Neural progenitor cell (in vitro differentiated cells): ENCODE measurements at regions not wholly inside any gene's neighbourhood (a gene's known extent, or its start where the extent isn't known, plus 50 kb on each side); places are given as distances from the start of the nearest gene placed in this dataset.

Experiments used
- DNase-seq: peaks from one replicate; pipeline ENCODE4 v3.0.0-alpha.2; 2016; ENCODE audit warnings: low spot score
- H2AFZ ChIP-seq: fragments of 200-600 bp; sonication (generic); replicated peaks from 2 replicates; pipeline ENCODE4 v1.6.1; 2016; ENCODE audit warnings: antibody characterized with exemption
- H3F3A ChIP-seq: fragments of 200-600 bp; sonication (generic); 2 replicates; pipeline ENCODE4 v1.6.1; 2016; ENCODE audit warnings: antibody characterized with exemption, low read depth
- H3K27ac ChIP-seq: fragments of 200-600 bp; sonication (generic); 2 replicates; pipeline ENCODE4 v1.5.1; 2016; ENCODE audit warnings: mild to moderate bottlenecking
- H3K27me3 ChIP-seq: fragments of 200-600 bp; sonication (generic); 2 replicates; pipeline ENCODE4 v1.6.1; 2016; ENCODE audit warnings: mild to moderate bottlenecking, moderate library complexity
- H3K36me3 ChIP-seq: fragments of 200-600 bp; sonication (generic); 2 replicates; pipeline ENCODE4 v1.5.1; 2016
- H3K4me1 ChIP-seq: fragments of 200-600 bp; sonication (generic); 2 replicates; pipeline ENCODE4 v1.6.1; 2016; ENCODE audit warnings: mixed run types
- H3K4me2 ChIP-seq: fragments of 200-600 bp; sonication (generic); 2 replicates; pipeline ENCODE4 v1.6.1; 2016
- H3K4me3 ChIP-seq: fragments of 200-600 bp; sonication (generic); 2 replicates; pipeline ENCODE4 v1.5.1; 2016
- H3K79me2 ChIP-seq: fragments of 200-600 bp; sonication (generic); 2 replicates; pipeline ENCODE4 v1.6.1; 2016; ENCODE audit warnings: low read depth
- H3K9ac ChIP-seq: fragments of 200-600 bp; sonication (generic); 2 replicates; pipeline ENCODE4 v1.6.1; 2016
- H3K9me3 ChIP-seq: fragments of 200-600 bp; sonication (generic); 2 replicates; pipeline ENCODE4 v1.5.1; 2016; ENCODE audit warnings: low read depth
- H4K20me1 ChIP-seq: fragments of 200-600 bp; sonication (generic); 2 replicates; pipeline ENCODE4 v1.6.1; 2016; ENCODE audit warnings: low read depth
- H3K27ac Mint-ChIP-seq: 3 replicates; pipeline ENCODE4 v1.8.0; 2021; ENCODE audit warnings: mixed read lengths
- H3K27me3 Mint-ChIP-seq: 2 replicates; pipeline ENCODE4 v1.8.0; 2022; ENCODE audit warnings: low read depth, mild to moderate bottlenecking, inconsistent platforms, moderate library complexity, mixed read lengths; ENCODE audit not compliant: insufficient read depth
- H3K36me3 Mint-ChIP-seq: 3 replicates; pipeline ENCODE4 v1.8.0; 2021; ENCODE audit warnings: mixed read lengths
- H3K4me1 Mint-ChIP-seq: 3 replicates; pipeline ENCODE4 v1.8.0; 2021; ENCODE audit warnings: mixed read lengths
- H3K4me3 Mint-ChIP-seq: 3 replicates; pipeline ENCODE4 v1.8.0; 2021; ENCODE audit warnings: mild to moderate bottlenecking, moderate library complexity, mixed read lengths
- H3K9me3 Mint-ChIP-seq: 3 replicates; pipeline ENCODE4 v1.8.0; 2020; ENCODE audit warnings: mixed read lengths
- CTCF ChIP-seq: fragments of 200-600 bp; sonication (generic); IDR thresholded peaks from 2 replicates; pipeline ENCODE4 v1.5.1; 2017; ENCODE audit warnings: antibody characterized with exemption, mild to moderate bottlenecking
- EZH2 ChIP-seq: fragments of 200-600 bp; sonication (generic); IDR thresholded peaks from 2 replicates; pipeline ENCODE4 v1.6.1; 2017; ENCODE audit warnings: antibody characterized with exemption, mild to moderate bottlenecking, moderate library complexity
- EZH2phosphoT487 ChIP-seq: fragments of 200-600 bp; sonication (generic); IDR thresholded peaks from 2 replicates; pipeline ENCODE4 v1.6.1; 2017; ENCODE audit warnings: antibody characterized with exemption

GRCh38 chr11:101357771-101358170 lies 226.0 kb downstream of the TRPC6 start:
- no peak overlapping the region for H3K4me3 ChIP-seq

GRCh38 chr11:101354801-101355200 lies 225.2 kb upstream of the PGR start:
- Histone ChIP-seq H3K9me3 (no peaks in the 10 kb centered on the region), H3K4me3 (no peak overlapping the region), H3K27me3 (no peaks in the 10 kb centered on the region), H3K79me2 (no peaks in the 10 kb centered on the region), H3K4me1 (no peaks in the 10 kb centered on the region), H3K36me3 (no peaks in the 10 kb centered on the region), H3F3A (no peaks in the 10 kb centered on the region), H3K4me2 (no peak overlapping the region), H3K27ac (no peak overlapping the region), H2AFZ (no peak overlapping the region), H3K9ac (no peak overlapping the region), H4K20me1 (no peaks in the 10 kb centered on the region)
- Mint-ChIP-seq H3K4me1 (no peaks in the 10 kb centered on the region), H3K27ac (no peak overlapping the region), H3K4me3 (no peak overlapping the region), H3K36me3 (no peaks in the 10 kb centered on the region), H3K27me3 (no peaks in the 10 kb centered on the region), H3K9me3 (no peaks in the 10 kb centered on the region)
- TF ChIP-seq CTCF (no peak), EZH2 (no peak), EZH2phosphoT487 (no peak)
- no peak for DNase-seq

More at GRCh38 chr11:101357771-101358170, 226.0 kb downstream of the TRPC6 start:
- DNase-seq: no peak
- Histone ChIP-seq H3F3A (no peaks in the 10 kb centered on the region), H3K9me3 (no peaks in the 10 kb centered on the region), H2AFZ (no peak overlapping the region), H3K4me2 (no peak overlapping the region), H3K27me3 (no peaks in the 10 kb centered on the region), H3K79me2 (no peaks in the 10 kb centered on the region), H4K20me1 (no peaks in the 10 kb centered on the region), H3K27ac (no peak overlapping the region), H3K4me1 (no peaks in the 10 kb centered on the region), H3K36me3 (no peaks in the 10 kb centered on the region), H3K9ac (no peak overlapping the region)
- no peak overlapping the region for H3K27ac Mint-ChIP-seq
- no peaks in the 10 kb centered on the region for H3K9me3 Mint-ChIP-seq
- H3K4me1 Mint-ChIP-seq: no peaks in the 10 kb centered on the region
- H3K4me3 Mint-ChIP-seq: no peak overlapping the region
- no peak for TF ChIP-seq EZH2
- no peak for TF ChIP-seq CTCF
- no peak for TF ChIP-seq EZH2phosphoT487
- H3K27me3 Mint-ChIP-seq: no peaks in the 10 kb centered on the region
- H3K36me3 Mint-ChIP-seq: no peaks in the 10 kb centered on the region

- H3K9ac ChIP-seq: no peak overlapping the region
- Mint-ChIP-seq H3K27me3 (no peaks in the 10 kb centered on the region), H3K4me3 (no peak overlapping the region), H3K36me3 (no peaks in the 10 kb centered on the region), H3K4me1 (no peaks in the 10 kb centered on the region), H3K9me3 (no peaks in the 10 kb centered on the region), H3K27ac (no peak overlapping the region)
- H4K20me1 ChIP-seq: no peaks in the 10 kb centered on the region
- no peak overlapping the region for H3K4me3 ChIP-seq
- H3K36me3 ChIP-seq: no peaks in the 10 kb centered on the region
- no peaks in the 10 kb centered on the region for H3K79me2 ChIP-seq
- no peaks in the 10 kb centered on the region for H3K27me3 ChIP-seq
- no peak for DNase-seq
- H3K4me1 ChIP-seq: no peaks in the 10 kb centered on the region
- no peak overlapping the region for H3K27ac ChIP-seq
- no peak overlapping the region for H2AFZ ChIP-seq
- H3F3A ChIP-seq: no peaks in the 10 kb centered on the region
- no peak overlapping the region for H3K4me2 ChIP-seq
- TF ChIP-seq EZH2phosphoT487: no peak
- H3K9me3 ChIP-seq: no peaks in the 10 kb centered on the region
Observed at GRCh38 chr11:101348786-101349185, 219.2 kb upstream of the PGR start.

GRCh38 chr11:101346591-101346990 lies 217.0 kb upstream of the PGR start:
- TF ChIP-seq CTCF: no peak
- TF ChIP-seq EZH2phosphoT487: no peak
- no peak for TF ChIP-seq EZH2
- no peaks in the 10 kb centered on the region for H4K20me1 ChIP-seq
- Mint-ChIP-seq H3K27me3 (no peaks in the 10 kb centered on the region), H3K9me3 (no peaks in the 10 kb centered on the region), H3K27ac (no peak overlapping the region), H3K4me1 (no peaks in the 10 kb centered on the region), H3K36me3 (no peaks in the 10 kb centered on the region), H3K4me3 (no peak overlapping the region)
- H3K79me2 ChIP-seq: no peaks in the 10 kb centered on the region
- no peak overlapping the region for H3K4me2 ChIP-seq
- H2AFZ ChIP-seq: no peak overlapping the region
- no peak for DNase-seq
- no peak overlapping the region for H3K9ac ChIP-seq
- no peaks in the 10 kb centered on the region for H3K27me3 ChIP-seq
- no peaks in the 10 kb centered on the region for H3K36me3 ChIP-seq
- H3K9me3 ChIP-seq: no peaks in the 10 kb centered on the region
- no peaks in the 10 kb centered on the region for H3F3A ChIP-seq
- H3K4me1 ChIP-seq: no peaks in the 10 kb centered on the region
- H3K4me3 ChIP-seq: no peak overlapping the region
- H3K27ac ChIP-seq: no peak overlapping the region
